ENCODE measurements at regions not wholly inside any gene's neighbourhood (a gene's known extent, or its start where the extent isn't known, plus 50 kb on each side); places are given as distances from the start of the nearest gene placed in this dataset.

GRCh38 chr14:89701211-89702043 lies 253.1 kb downstream of the EFCAB11 start:
- no peak for TF ChIP-seq POLR2A (IDR thresholded peaks at IDR 0.05)
- no peak for TF ChIP-seq CTCF (IDR thresholded peaks at IDR 0.05)

All from suprapubic skin (tissue), 3 donors.